ENCODE measurements at regions not wholly inside any gene's neighbourhood (a gene's known extent, or its start where the extent isn't known, plus 50 kb on each side); places are given as distances from the start of the nearest gene placed in this dataset.

GRCh38 chr4:77538574-77539157, 67.0 kb upstream of the CXCL13 start:
- DNase-seq: no peak
